Lung (tissue), 11 donors: ENCODE measurements at regions not wholly inside any gene's neighbourhood (a gene's known extent, or its start where the extent isn't known, plus 50 kb on each side); places are given as distances from the start of the nearest gene placed in this dataset.

Experiments
- ATAC-seq: fragments of 200-7000 bp; cut with Tn5 transposase; one replicate; pipeline ENCODE4 v1.9.1; 2020; ENCODE audit warnings: moderate number of reproducible peaks; ENCODE audit not compliant: insufficient read depth, low FRiP score
- DNase-seq, 3 donors: peaks; one replicate each; pipeline ENCODE4 v3.0.0-alpha.2; 2013 to 2017
- H3K27ac ChIP-seq, 2 donors: one replicate each; pipeline ENCODE4 v1.5.1; 2013; ENCODE audit warnings: mild to moderate bottlenecking in 2 of 2, moderate library complexity in 2 of 2, control low read depth in 1 of 2, inconsistent platforms in 1 of 2, low read depth in 1 of 2, low read length in 1 of 2
- H3K27me3 ChIP-seq, 3 donors: one replicate each; pipeline ENCODE4 v1.5.1; 2013; ENCODE audit warnings: low read length in 2 of 3; ENCODE audit not compliant: control insufficient read depth in 3 of 3, insufficient read depth in 3 of 3
- H3K36me3 ChIP-seq, 4 donors: one replicate each; pipeline ENCODE4 v1.5.1; 2013; ENCODE audit warnings: low read length in 4 of 4, mild to moderate bottlenecking in 1 of 4, moderate library complexity in 1 of 4; ENCODE audit not compliant: control insufficient read depth in 4 of 4, insufficient read depth in 4 of 4
- H3K4me1 ChIP-seq, 5 donors: one replicate each; pipeline ENCODE4 v1.5.1; 2013; ENCODE audit warnings: low read length in 5 of 5, mild to moderate bottlenecking in 2 of 5, moderate library complexity in 1 of 5; ENCODE audit not compliant: control insufficient read depth in 5 of 5, insufficient read depth in 5 of 5
- H3K4me3 ChIP-seq: one replicate; pipeline ENCODE4 v1.5.1; 2013; ENCODE audit warnings: mild to moderate bottlenecking, control low read depth, moderate library complexity
- H3K9ac ChIP-seq, 2 donors: one replicate each; pipeline ENCODE4 v1.5.1; 2013; ENCODE audit warnings: low read length in 2 of 2, control low read depth in 1 of 2; ENCODE audit not compliant: insufficient read depth in 1 of 2
- H3K9me3 ChIP-seq, 4 donors: one replicate each; pipeline ENCODE4 v1.5.1; 2013; ENCODE audit warnings: low read length in 3 of 4, mild to moderate bottlenecking in 1 of 4, moderate library complexity in 1 of 4; ENCODE audit not compliant: control insufficient read depth in 4 of 4, insufficient read depth in 3 of 4
- CTCF ChIP-seq: IDR thresholded peaks from 2 replicates; pipeline ENCODE4 v1.5.1; 2012; ENCODE audit warnings: mild to moderate bottlenecking; ENCODE audit errors: control extremely low read depth, extremely low read depth
- WGBS, 2 donors: extraction: QIAGEN DNeasy Blood & Tissue Kit; methylation state at CpG; one replicate each; pipeline ENCODE4 v1.1.7; 2013; 5-methylcytosine and 5-hydroxymethylcytosine counted together
- donor health status: control.
- donor health status: control.
- donor health status: Bipolar disorder and iron deficiency.
- donor health status: healthy.
- donor health status: DM: yes; HTN: yes; CAD: no.

DNA sequence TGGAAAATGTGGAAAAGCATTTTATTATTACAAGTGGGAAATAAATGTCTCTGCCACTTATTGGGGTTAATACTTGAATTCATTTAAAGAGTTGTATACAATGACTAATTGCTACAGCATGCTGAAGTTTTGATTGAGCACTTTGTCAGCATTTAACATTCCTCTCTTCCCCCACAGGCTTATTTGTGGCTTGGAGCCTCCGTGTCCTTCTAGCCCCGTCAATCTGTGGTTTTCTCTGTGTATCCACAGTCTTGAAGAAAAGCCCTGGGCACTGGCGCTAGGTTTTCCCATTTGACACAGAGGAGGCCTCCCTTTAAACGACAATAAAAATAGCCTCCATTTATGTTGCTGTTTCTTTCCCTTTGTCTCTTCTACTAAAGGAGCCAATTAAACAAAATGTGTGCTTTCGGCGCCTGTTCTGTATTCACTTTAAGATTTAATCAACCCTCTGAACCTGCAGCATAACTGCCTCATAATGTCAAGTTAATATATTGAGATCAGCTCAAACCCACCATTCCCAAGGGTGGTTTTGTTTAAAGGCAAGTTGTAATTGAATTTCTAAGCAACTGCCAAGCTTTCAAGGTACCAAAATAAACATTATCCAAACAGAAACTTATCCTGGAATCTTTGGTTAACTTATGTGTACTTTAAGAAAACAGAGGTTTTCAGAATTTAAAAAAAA lies 92.9 kb upstream of the ADRA1D start:
- TF ChIP-seq CTCF, result no peak
- Histone ChIP-seq H3K36me3 (no peaks in the 10 kb centered on the region), H3K9ac (no peak overlapping the region), H3K4me3 (no peak overlapping the region), H3K27me3 (no peaks in the 10 kb centered on the region), H3K27ac (no peak overlapping the region), H3K9me3 (no peaks in the 10 kb centered on the region), H3K4me1 (no peaks in the 10 kb centered on the region)
- ATAC-seq (no peak), DNase-seq (no peak)
- 48 to 54% methylated on average over 6 of the region's 6 CpGs for WGBS, 2 donors

DNA sequence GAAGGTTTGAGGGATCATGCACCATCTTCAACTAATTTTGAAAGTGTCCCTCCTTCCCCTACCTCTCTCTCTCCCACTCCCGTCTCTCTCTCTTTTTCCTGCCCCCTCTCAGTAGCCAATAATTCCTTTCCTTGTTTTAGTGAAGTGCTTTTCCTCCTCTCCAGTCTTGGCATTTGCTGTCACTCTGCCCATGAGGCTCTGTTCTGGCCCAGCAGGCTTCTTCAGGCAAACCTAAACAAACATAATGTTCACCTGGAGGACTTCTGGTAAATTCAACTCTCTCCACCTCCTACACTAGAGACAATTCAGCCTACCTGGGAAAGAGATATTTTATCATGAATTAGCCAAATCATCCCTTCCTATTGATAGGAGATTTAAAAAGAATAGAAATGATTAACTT lies 86.6 kb upstream of the ADRA1D start:
- 54 to 57% methylated on average over 1 of the region's 1 CpG for WGBS, 2 donors
- no peak for ATAC-seq

DNA sequence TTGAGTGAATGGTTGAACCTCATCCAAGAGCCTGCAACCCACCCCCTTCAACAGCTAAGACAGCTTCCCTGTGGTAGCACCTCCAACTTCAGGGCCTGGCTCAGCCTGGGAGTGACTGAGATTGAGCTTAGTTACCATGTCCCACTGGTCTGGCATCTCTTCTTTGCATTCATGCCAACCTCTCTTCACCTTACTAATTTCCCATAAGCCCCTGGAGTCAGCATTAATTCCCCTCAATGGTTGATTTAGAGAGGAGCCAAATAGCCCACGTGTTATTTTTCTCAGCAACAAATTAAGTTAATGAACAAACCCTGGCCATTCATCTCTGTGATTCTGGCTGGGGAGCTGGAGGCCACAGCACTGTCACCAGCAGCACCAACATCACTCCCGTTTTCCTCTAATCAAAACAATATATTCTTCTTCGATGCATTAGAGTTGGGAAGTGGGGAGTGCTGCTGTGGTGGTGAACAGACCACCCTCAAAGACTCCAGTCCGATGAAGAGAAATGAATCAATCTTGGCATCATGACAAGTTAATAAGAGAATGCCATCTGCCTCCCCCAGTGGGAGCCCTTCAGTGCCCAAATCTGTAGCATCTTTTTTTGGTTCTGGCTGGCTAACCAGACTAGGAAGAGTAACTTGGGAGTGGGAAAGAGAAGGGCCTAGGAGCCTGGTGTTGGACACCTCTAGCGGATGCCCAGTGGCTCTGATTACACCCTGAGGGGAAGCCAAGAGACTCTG lies 83.2 kb upstream of the ADRA1D start:
- Histone ChIP-seq H3K36me3 (no peaks in the 10 kb centered on the region), H3K27me3 (no peaks in the 10 kb centered on the region), H3K4me3 (no peak overlapping the region), H3K9me3 (no peaks in the 10 kb centered on the region), H3K4me1 (peaks cover 0 to 1% (median 0%) of the 10 kb centered on the region in 5 donors), H3K27ac (no peak overlapping the region), H3K9ac (no peak overlapping the region)
- no peak for TF ChIP-seq CTCF
- ATAC-seq (no peak), DNase-seq (no peak)
- WGBS, 2 donors, result 78 to 91% methylated on average over 5 of the region's 5 CpGs

More for the DNA sequence above, 86.6 kb upstream of the ADRA1D start:
- Histone ChIP-seq H3K27me3 (no peaks in the 10 kb centered on the region), H3K27ac (no peak overlapping the region), H3K9me3 (no peaks in the 10 kb centered on the region), H3K9ac (no peak overlapping the region), H3K4me1 (peaks cover 0 to 1% (median 0%) of the 10 kb centered on the region in 5 donors), H3K4me3 (no peak overlapping the region), H3K36me3 (no peaks in the 10 kb centered on the region)
- no peak for DNase-seq
- TF ChIP-seq CTCF, result no peak
